ENCODE measurements at regions not wholly inside any gene's neighbourhood (a gene's known extent, or its start where the extent isn't known, plus 50 kb on each side); places are given as distances from the start of the nearest gene placed in this dataset.
A peak's percentile ranks its signal among the peaks of the same experiment; 100 is the strongest.

- Histone ChIP-seq H3K79me1 (ENCODE audit: low read length) (no peaks in the 10 kb centered on the region), H3K4me3 (ENCODE audit: low read depth, low read length) (no peak overlapping the region), H4K8ac (ENCODE audit: low read depth, low read length) (no peak overlapping the region), H2BK5ac (ENCODE audit: low read depth, low read length, poor library complexity) (no peak overlapping the region), H3K36me3 (ENCODE audit: control insufficient read depth in 1 of 2, insufficient read depth in 2 of 2, low read length in 2 of 2) (no peaks in the 10 kb centered on the region), H3K9me3 (ENCODE audit: insufficient read depth, low read depth, low read length) (no peaks in the 10 kb centered on the region), H3K4ac (ENCODE audit: low read depth, low read length) (no peak overlapping the region), H3K9ac (ENCODE audit: low read length) (no peak overlapping the region), H2BK120ac (ENCODE audit: insufficient read depth, low read length, poor library complexity) (no peak overlapping the region), H3K79me2 (ENCODE audit: control insufficient read depth, insufficient read depth, low read length, poor library complexity) (no peaks in the 10 kb centered on the region), H3K18ac (ENCODE audit: low read length) (no peak overlapping the region), H3K27ac (ENCODE audit: low read depth, low read length) (no peak overlapping the region), H4K91ac (ENCODE audit: low read depth, low read length) (no peak overlapping the region), H3K4me2 (ENCODE audit: low read length) (no peak overlapping the region), H3K14ac (ENCODE audit: low read length) (no peak overlapping the region), H2AK5ac (ENCODE audit: low read length) (no peak overlapping the region), H2BK12ac (ENCODE audit: low read length) (no peak overlapping the region), H4K12ac (ENCODE audit: low read depth, low read length) (no peak overlapping the region), H2AFZ (ENCODE audit: insufficient read depth, low read length, poor library complexity) (no peak overlapping the region), H3K23ac (ENCODE audit: low read length) (no peak overlapping the region), H3K4me1 (ENCODE audit: control insufficient read depth in 1 of 2, insufficient read depth in 2 of 2, low read length in 2 of 2) (no peaks in the 10 kb centered on the region), H3K27me3 (ENCODE audit: insufficient read depth, low read length) (no peaks in the 10 kb centered on the region)
- peak; percentile 3 to 71 for DNase-seq
- WGBS (ENCODE audit: extremely low coverage, insufficient coverage, insufficient read length), result no CpG with 5 or more reads among the region's 4 CpGs
These were observed 334.6 kb downstream of the PCDH10 start for GRCh38 chr4:133483600-133484246.

GRCh38 chr4:133476063-133476462 is 327.0 kb downstream of the PCDH10 start:
- H3K4me3 ChIP-seq (ENCODE audit: low read depth, low read length), result no peak overlapping the region
- no CpG with 5 or more reads among the region's 1 CpG for WGBS (ENCODE audit: extremely low coverage, insufficient coverage, insufficient read length)
- no peak for DNase-seq

GRCh38 chr4:133474501-133474900 is 325.4 kb downstream of the PCDH10 start:
- Histone ChIP-seq H2BK5ac (ENCODE audit: low read depth, low read length, poor library complexity) (no peak overlapping the region), H3K14ac (ENCODE audit: low read length) (no peak overlapping the region), H2BK12ac (ENCODE audit: low read length) (no peak overlapping the region), H3K4ac (ENCODE audit: low read depth, low read length) (no peak overlapping the region), H3K36me3 (ENCODE audit: control insufficient read depth in 1 of 2, insufficient read depth in 2 of 2, low read length in 2 of 2) (no peaks in the 10 kb centered on the region), H2AFZ (ENCODE audit: insufficient read depth, low read length, poor library complexity) (no peak overlapping the region), H3K18ac (ENCODE audit: low read length) (no peak overlapping the region), H2AK5ac (ENCODE audit: low read length) (no peak overlapping the region), H3K23ac (ENCODE audit: low read length) (no peak overlapping the region), H3K27me3 (ENCODE audit: insufficient read depth, low read length) (no peaks in the 10 kb centered on the region), H3K9ac (ENCODE audit: low read length) (no peak overlapping the region), H3K4me3 (ENCODE audit: low read depth, low read length) (no peak overlapping the region), H3K9me3 (ENCODE audit: insufficient read depth, low read depth, low read length) (no peaks in the 10 kb centered on the region), H4K8ac (ENCODE audit: low read depth, low read length) (no peak overlapping the region), H3K4me2 (ENCODE audit: low read length) (no peak overlapping the region), H2BK120ac (ENCODE audit: insufficient read depth, low read length, poor library complexity) (no peak overlapping the region), H3K27ac (ENCODE audit: low read depth, low read length) (no peak overlapping the region), H4K12ac (ENCODE audit: low read depth, low read length) (no peak overlapping the region), H3K4me1 (ENCODE audit: control insufficient read depth in 1 of 2, insufficient read depth in 2 of 2, low read length in 2 of 2) (no peaks in the 10 kb centered on the region), H3K79me2 (ENCODE audit: control insufficient read depth, insufficient read depth, low read length, poor library complexity) (no peaks in the 10 kb centered on the region), H4K91ac (ENCODE audit: low read depth, low read length) (no peak overlapping the region), H3K79me1 (ENCODE audit: low read length) (no peaks in the 10 kb centered on the region)
- no CpG with 5 or more reads among the region's 2 CpGs for WGBS (ENCODE audit: extremely low coverage, insufficient coverage, insufficient read length)
- no peak for DNase-seq

More at GRCh38 chr4:133476063-133476462, 327.0 kb downstream of the PCDH10 start:
- H3K27ac ChIP-seq (ENCODE audit: low read depth, low read length), result no peak overlapping the region
- no peak overlapping the region for H2AFZ ChIP-seq (ENCODE audit: insufficient read depth, low read length, poor library complexity)
- H3K23ac ChIP-seq (ENCODE audit: low read length), result no peak overlapping the region
- no peak overlapping the region for H2BK12ac ChIP-seq (ENCODE audit: low read length)
- H4K12ac ChIP-seq (ENCODE audit: low read depth, low read length), result no peak overlapping the region
- H3K4ac ChIP-seq (ENCODE audit: low read depth, low read length), result no peak overlapping the region
- no peaks in the 10 kb centered on the region for H3K27me3 ChIP-seq (ENCODE audit: insufficient read depth, low read length)
- H4K8ac ChIP-seq (ENCODE audit: low read depth, low read length), result no peak overlapping the region
- H3K4me1 ChIP-seq (ENCODE audit: control insufficient read depth in 1 of 2, insufficient read depth in 2 of 2, low read length in 2 of 2), result no peaks in the 10 kb centered on the region
- H2BK120ac ChIP-seq (ENCODE audit: insufficient read depth, low read length, poor library complexity), result no peak overlapping the region
- H3K79me2 ChIP-seq (ENCODE audit: control insufficient read depth, insufficient read depth, low read length, poor library complexity), result no peaks in the 10 kb centered on the region
- no peak overlapping the region for H3K14ac ChIP-seq (ENCODE audit: low read length)
- H3K4me2 ChIP-seq (ENCODE audit: low read length), result no peak overlapping the region
- H2BK5ac ChIP-seq (ENCODE audit: low read depth, low read length, poor library complexity), result no peak overlapping the region
- H4K91ac ChIP-seq (ENCODE audit: low read depth, low read length), result no peak overlapping the region
- no peaks in the 10 kb centered on the region for H3K36me3 ChIP-seq (ENCODE audit: control insufficient read depth in 1 of 2, insufficient read depth in 2 of 2, low read length in 2 of 2)
- no peak overlapping the region for H3K18ac ChIP-seq (ENCODE audit: low read length)
- no peak overlapping the region for H3K9ac ChIP-seq (ENCODE audit: low read length)
- no peaks in the 10 kb centered on the region for H3K9me3 ChIP-seq (ENCODE audit: insufficient read depth, low read depth, low read length)
- no peak overlapping the region for H2AK5ac ChIP-seq (ENCODE audit: low read length)
- H3K79me1 ChIP-seq (ENCODE audit: low read length), result no peaks in the 10 kb centered on the region

GRCh38 chr4:133472244-133472643 is 323.1 kb downstream of the PCDH10 start:
- no peak overlapping the region for H3K4me3 ChIP-seq (ENCODE audit: low read depth, low read length)
- H3K9me3 ChIP-seq (ENCODE audit: insufficient read depth, low read depth, low read length), result no peaks in the 10 kb centered on the region
- no peaks in the 10 kb centered on the region for H3K4me1 ChIP-seq (ENCODE audit: control insufficient read depth in 1 of 2, insufficient read depth in 2 of 2, low read length in 2 of 2)
- H3K4ac ChIP-seq (ENCODE audit: low read depth, low read length), result no peak overlapping the region
- no peaks in the 10 kb centered on the region for H3K79me1 ChIP-seq (ENCODE audit: low read length)
- H2BK5ac ChIP-seq (ENCODE audit: low read depth, low read length, poor library complexity), result no peak overlapping the region
- no CpG with 5 or more reads among the region's 1 CpG for WGBS (ENCODE audit: extremely low coverage, insufficient coverage, insufficient read length)
- H3K18ac ChIP-seq (ENCODE audit: low read length), result no peak overlapping the region
- no peak overlapping the region for H3K9ac ChIP-seq (ENCODE audit: low read length)
- H2BK120ac ChIP-seq (ENCODE audit: insufficient read depth, low read length, poor library complexity), result no peak overlapping the region
- no peak overlapping the region for H3K4me2 ChIP-seq (ENCODE audit: low read length)
- no peak overlapping the region for H2AFZ ChIP-seq (ENCODE audit: insufficient read depth, low read length, poor library complexity)
- H3K27ac ChIP-seq (ENCODE audit: low read depth, low read length), result no peak overlapping the region
- no peak overlapping the region for H4K12ac ChIP-seq (ENCODE audit: low read depth, low read length)
- no peaks in the 10 kb centered on the region for H3K27me3 ChIP-seq (ENCODE audit: insufficient read depth, low read length)
- no peak overlapping the region for H2BK12ac ChIP-seq (ENCODE audit: low read length)
- no peak overlapping the region for H3K23ac ChIP-seq (ENCODE audit: low read length)
- DNase-seq, result no peak
- no peak overlapping the region for H2AK5ac ChIP-seq (ENCODE audit: low read length)
- no peak overlapping the region for H4K91ac ChIP-seq (ENCODE audit: low read depth, low read length)
- H3K36me3 ChIP-seq (ENCODE audit: control insufficient read depth in 1 of 2, insufficient read depth in 2 of 2, low read length in 2 of 2), result no peaks in the 10 kb centered on the region
- H3K79me2 ChIP-seq (ENCODE audit: control insufficient read depth, insufficient read depth, low read length, poor library complexity), result no peaks in the 10 kb centered on the region
- H3K14ac ChIP-seq (ENCODE audit: low read length), result no peak overlapping the region
- no peak overlapping the region for H4K8ac ChIP-seq (ENCODE audit: low read depth, low read length)
